GM23338 (cell line): ENCODE measurements at regions not wholly inside any gene's neighbourhood (a gene's known extent, or its start where the extent isn't known, plus 50 kb on each side); places are given as distances from the start of the nearest gene placed in this dataset.

Experiments
- ATAC-seq: fragments of 200-7000 bp; cut with Tn5 transposase; 3 replicates; pipeline ENCODE4 v1.9.1; 2020
- DNase-seq: peaks from one replicate; pipeline ENCODE4 v3.0.0-alpha.2; 2015; ENCODE audit warnings: low spot score
- H2AFZ ChIP-seq: fragments of 200-600 bp; sonication (generic); 2 replicates; pipeline ENCODE4 v1.8.0; 2016; ENCODE audit warnings: antibody characterized with exemption, mild to moderate bottlenecking, moderate library complexity
- H3F3A ChIP-seq: fragments of 200-600 bp; sonication (generic); replicated peaks from 2 replicates; pipeline ENCODE4 v1.8.0; 2017; ENCODE audit warnings: antibody characterized with exemption, mixed run types, low read depth
- H3K27ac ChIP-seq: fragments of 200-600 bp; sonication (generic); 2 replicates; pipeline ENCODE4 v1.6.1; 2016; ENCODE audit warnings: low read depth
- H3K27me3 ChIP-seq: fragments of 200-600 bp; sonication (generic); 2 replicates; pipeline ENCODE4 v1.8.0; 2016; ENCODE audit warnings: mild to moderate bottlenecking, mixed run types, moderate library complexity; ENCODE audit not compliant: insufficient read depth
- H3K36me3 ChIP-seq: fragments of 200-600 bp; sonication (generic); 2 replicates; pipeline ENCODE4 v1.8.0; 2016; ENCODE audit warnings: mild to moderate bottlenecking; ENCODE audit not compliant: insufficient read depth
- H3K4me1 ChIP-seq: fragments of 200-600 bp; sonication (generic); 2 replicates; pipeline ENCODE4 v1.8.0; 2016; ENCODE audit warnings: mild to moderate bottlenecking, moderate library complexity; ENCODE audit not compliant: insufficient read depth
- H3K4me2 ChIP-seq: fragments of 200-600 bp; sonication (generic); 2 replicates; pipeline ENCODE4 v1.7.1; 2017; ENCODE audit warnings: mixed run types
- H3K4me3 ChIP-seq: fragments of 200-600 bp; sonication (generic); 2 replicates; pipeline ENCODE4 v1.6.1; 2016; ENCODE audit warnings: mixed run types
- H3K79me2 ChIP-seq: fragments of 200-600 bp; sonication (generic); replicated peaks from 2 replicates; pipeline ENCODE4 v1.8.0; 2017; ENCODE audit warnings: mild to moderate bottlenecking; ENCODE audit not compliant: insufficient read depth
- H3K9me2 ChIP-seq: fragments of 200-600 bp; sonication (generic); 2 replicates; pipeline ENCODE4 v1.8.0; 2017; ENCODE audit not compliant: insufficient read depth
- H4K20me1 ChIP-seq: fragments of 200-600 bp; sonication (generic); replicated peaks from 2 replicates; pipeline ENCODE4 v1.8.0; 2017; ENCODE audit warnings: mild to moderate bottlenecking; ENCODE audit not compliant: insufficient read depth
- H3K27ac Mint-ChIP-seq: 2 replicates; pipeline ENCODE4 v1.8.0; 2020; ENCODE audit warnings: inconsistent platforms, mild to moderate bottlenecking, moderate library complexity, mixed read lengths
- H3K27me3 Mint-ChIP-seq: 3 replicates; pipeline ENCODE4 v1.8.0; 2022; ENCODE audit warnings: low read depth, mild to moderate bottlenecking, moderate library complexity, mixed read lengths, inconsistent platforms; ENCODE audit not compliant: insufficient read depth, poor library complexity
- H3K36me3 Mint-ChIP-seq: 3 replicates; pipeline ENCODE4 v1.8.0; 2021; ENCODE audit warnings: low read depth, mild to moderate bottlenecking, inconsistent platforms, moderate library complexity, mixed read lengths
- H3K4me1 Mint-ChIP-seq: 3 replicates; pipeline ENCODE4 v1.8.0; 2020; ENCODE audit warnings: mild to moderate bottlenecking, inconsistent platforms, mixed read lengths
- H3K4me3 Mint-ChIP-seq: 3 replicates; pipeline ENCODE4 v1.8.0; 2021; ENCODE audit warnings: moderate library complexity, mild to moderate bottlenecking, inconsistent platforms, mixed read lengths
- H3K9me3 Mint-ChIP-seq: 3 replicates; pipeline ENCODE4 v1.8.0; 2020; ENCODE audit warnings: moderate library complexity, mild to moderate bottlenecking, inconsistent platforms, mixed read lengths
- CREB1 ChIP-seq: fragments of 250-450 bp; sonication (Bioruptor Pico); IDR thresholded peaks from 2 replicates; pipeline ENCODE4 v1.5.0; 2020; ENCODE audit warnings: low read depth, mild to moderate bottlenecking, moderate library complexity
- EZH2 ChIP-seq: fragments of 200-600 bp; sonication (generic); IDR thresholded peaks from one replicate; pipeline ENCODE4 v1.8.0; 2017; ENCODE audit warnings: antibody characterized with exemption, mild to moderate bottlenecking, low read depth; ENCODE audit not compliant: unreplicated experiment
- JUNB ChIP-seq: IDR thresholded peaks from one replicate; pipeline ENCODE4 v1.6.1; 2016; ENCODE audit warnings: antibody characterized with exemption; ENCODE audit not compliant: unreplicated experiment
- NANOG ChIP-seq: IDR thresholded peaks from 2 replicates; pipeline ENCODE4 v1.6.1; 2016; ENCODE audit warnings: antibody characterized with exemption, borderline replicate concordance
- POLR2AphosphoS5 ChIP-seq: IDR thresholded peaks from 2 replicates; pipeline ENCODE4 v1.6.1; 2016; ENCODE audit warnings: antibody characterized with exemption, low read depth
- STAT1 ChIP-seq: IDR thresholded peaks from one replicate; pipeline ENCODE4 v1.6.1; 2016; ENCODE audit warnings: antibody characterized with exemption; ENCODE audit not compliant: unreplicated experiment
- ZNF114 ChIP-seq: fragments of 250-450 bp; sonication (Bioruptor Pico); IDR thresholded peaks from 2 replicates; pipeline ENCODE4 v1.5.0; 2020; ENCODE audit warnings: mild to moderate bottlenecking, moderate library complexity
- ZNF331 ChIP-seq: fragments of 250-450 bp; sonication (Bioruptor Pico); IDR thresholded peaks from 2 replicates; pipeline ENCODE4 v1.5.0; 2020; ENCODE audit warnings: low read depth, mild to moderate bottlenecking, moderate library complexity
- TF ChIP-seq, protein P1 (sequence below): IDR thresholded peaks from 2 replicates; pipeline ENCODE4 v1.6.1; 2016; ENCODE audit warnings: antibody characterized with exemption
- TF ChIP-seq, protein P2 (sequence below): fragments of 250-450 bp; sonication (Bioruptor Pico); IDR thresholded peaks from 2 replicates; pipeline ENCODE4 v1.5.0; 2020; ENCODE audit warnings: mild to moderate bottlenecking, moderate library complexity
- TF ChIP-seq, protein P3 (sequence below), 2 experiments: fragments of 200-600 bp in 1 of 2; sonication (generic) in 1 of 2; conservative IDR thresholded peaks; 2 replicates each; pipeline versions ENCODE4 v1.5.1 to v1.6.1; 2016 to 2017; ENCODE audit warnings: antibody characterized with exemption in 2 of 2, low read depth in 2 of 2, mild to moderate bottlenecking in 2 of 2, moderate library complexity in 1 of 2
- TF ChIP-seq, protein P4 (sequence below): IDR thresholded peaks from one replicate; pipeline ENCODE4 v1.6.1; 2018; ENCODE audit warnings: antibody characterized with exemption; ENCODE audit not compliant: unreplicated experiment

- TF ChIP-seq, protein P1, sequence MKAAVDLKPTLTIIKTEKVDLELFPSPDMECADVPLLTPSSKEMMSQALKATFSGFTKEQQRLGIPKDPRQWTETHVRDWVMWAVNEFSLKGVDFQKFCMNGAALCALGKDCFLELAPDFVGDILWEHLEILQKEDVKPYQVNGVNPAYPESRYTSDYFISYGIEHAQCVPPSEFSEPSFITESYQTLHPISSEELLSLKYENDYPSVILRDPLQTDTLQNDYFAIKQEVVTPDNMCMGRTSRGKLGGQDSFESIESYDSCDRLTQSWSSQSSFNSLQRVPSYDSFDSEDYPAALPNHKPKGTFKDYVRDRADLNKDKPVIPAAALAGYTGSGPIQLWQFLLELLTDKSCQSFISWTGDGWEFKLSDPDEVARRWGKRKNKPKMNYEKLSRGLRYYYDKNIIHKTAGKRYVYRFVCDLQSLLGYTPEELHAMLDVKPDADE = no peak
- TF ChIP-seq EZH2 (no peak), NANOG (no peak), POLR2AphosphoS5 (no peak)
These were observed 212.5 kb upstream of the ZNF536 start (continued) for GRCh38 chr19:30159636-30160035.

GRCh38 chr19:30160426-30160825 lies 211.8 kb upstream of the ZNF536 start:
- H3K4me2 ChIP-seq = no peak overlapping the region
- H3K4me3 ChIP-seq = no peak overlapping the region
- H3K9me2 ChIP-seq = no peaks in the 10 kb centered on the region
- Mint-ChIP-seq H3K9me3 (peaks cover 3% of the 10 kb centered on the region; the same call in 2 of the 3 replicates), H3K27me3 (peaks cover 15% of the 10 kb centered on the region), H3K4me1 (no peaks in the 10 kb centered on the region; the same call in 2 of the 3 replicates), H3K27ac (no peak overlapping the region), H3K4me3 (no peak overlapping the region), H3K36me3 (no peaks in the 10 kb centered on the region; the same call in 2 of the 3 replicates)
- H3K4me1 ChIP-seq = no peaks in the 10 kb centered on the region
- H4K20me1 ChIP-seq = no peaks in the 10 kb centered on the region
- H3K27me3 ChIP-seq = no peaks in the 10 kb centered on the region
- H3K27ac ChIP-seq = no peak overlapping the region
- no peak overlapping the region for H2AFZ ChIP-seq
- ATAC-seq (no peak), DNase-seq (no peak)
- no peaks in the 10 kb centered on the region for H3K36me3 ChIP-seq
- no peaks in the 10 kb centered on the region for H3K79me2 ChIP-seq
- H3F3A ChIP-seq = no peaks in the 10 kb centered on the region
- TF ChIP-seq ZNF114 (no peak), EZH2 (no peak), JUNB (no peak), CREB1 (CRISPR knock-in tag) (no peak), ZNF331 (no peak), NANOG (no peak), STAT1 (no peak)
- TF ChIP-seq, protein P2, sequence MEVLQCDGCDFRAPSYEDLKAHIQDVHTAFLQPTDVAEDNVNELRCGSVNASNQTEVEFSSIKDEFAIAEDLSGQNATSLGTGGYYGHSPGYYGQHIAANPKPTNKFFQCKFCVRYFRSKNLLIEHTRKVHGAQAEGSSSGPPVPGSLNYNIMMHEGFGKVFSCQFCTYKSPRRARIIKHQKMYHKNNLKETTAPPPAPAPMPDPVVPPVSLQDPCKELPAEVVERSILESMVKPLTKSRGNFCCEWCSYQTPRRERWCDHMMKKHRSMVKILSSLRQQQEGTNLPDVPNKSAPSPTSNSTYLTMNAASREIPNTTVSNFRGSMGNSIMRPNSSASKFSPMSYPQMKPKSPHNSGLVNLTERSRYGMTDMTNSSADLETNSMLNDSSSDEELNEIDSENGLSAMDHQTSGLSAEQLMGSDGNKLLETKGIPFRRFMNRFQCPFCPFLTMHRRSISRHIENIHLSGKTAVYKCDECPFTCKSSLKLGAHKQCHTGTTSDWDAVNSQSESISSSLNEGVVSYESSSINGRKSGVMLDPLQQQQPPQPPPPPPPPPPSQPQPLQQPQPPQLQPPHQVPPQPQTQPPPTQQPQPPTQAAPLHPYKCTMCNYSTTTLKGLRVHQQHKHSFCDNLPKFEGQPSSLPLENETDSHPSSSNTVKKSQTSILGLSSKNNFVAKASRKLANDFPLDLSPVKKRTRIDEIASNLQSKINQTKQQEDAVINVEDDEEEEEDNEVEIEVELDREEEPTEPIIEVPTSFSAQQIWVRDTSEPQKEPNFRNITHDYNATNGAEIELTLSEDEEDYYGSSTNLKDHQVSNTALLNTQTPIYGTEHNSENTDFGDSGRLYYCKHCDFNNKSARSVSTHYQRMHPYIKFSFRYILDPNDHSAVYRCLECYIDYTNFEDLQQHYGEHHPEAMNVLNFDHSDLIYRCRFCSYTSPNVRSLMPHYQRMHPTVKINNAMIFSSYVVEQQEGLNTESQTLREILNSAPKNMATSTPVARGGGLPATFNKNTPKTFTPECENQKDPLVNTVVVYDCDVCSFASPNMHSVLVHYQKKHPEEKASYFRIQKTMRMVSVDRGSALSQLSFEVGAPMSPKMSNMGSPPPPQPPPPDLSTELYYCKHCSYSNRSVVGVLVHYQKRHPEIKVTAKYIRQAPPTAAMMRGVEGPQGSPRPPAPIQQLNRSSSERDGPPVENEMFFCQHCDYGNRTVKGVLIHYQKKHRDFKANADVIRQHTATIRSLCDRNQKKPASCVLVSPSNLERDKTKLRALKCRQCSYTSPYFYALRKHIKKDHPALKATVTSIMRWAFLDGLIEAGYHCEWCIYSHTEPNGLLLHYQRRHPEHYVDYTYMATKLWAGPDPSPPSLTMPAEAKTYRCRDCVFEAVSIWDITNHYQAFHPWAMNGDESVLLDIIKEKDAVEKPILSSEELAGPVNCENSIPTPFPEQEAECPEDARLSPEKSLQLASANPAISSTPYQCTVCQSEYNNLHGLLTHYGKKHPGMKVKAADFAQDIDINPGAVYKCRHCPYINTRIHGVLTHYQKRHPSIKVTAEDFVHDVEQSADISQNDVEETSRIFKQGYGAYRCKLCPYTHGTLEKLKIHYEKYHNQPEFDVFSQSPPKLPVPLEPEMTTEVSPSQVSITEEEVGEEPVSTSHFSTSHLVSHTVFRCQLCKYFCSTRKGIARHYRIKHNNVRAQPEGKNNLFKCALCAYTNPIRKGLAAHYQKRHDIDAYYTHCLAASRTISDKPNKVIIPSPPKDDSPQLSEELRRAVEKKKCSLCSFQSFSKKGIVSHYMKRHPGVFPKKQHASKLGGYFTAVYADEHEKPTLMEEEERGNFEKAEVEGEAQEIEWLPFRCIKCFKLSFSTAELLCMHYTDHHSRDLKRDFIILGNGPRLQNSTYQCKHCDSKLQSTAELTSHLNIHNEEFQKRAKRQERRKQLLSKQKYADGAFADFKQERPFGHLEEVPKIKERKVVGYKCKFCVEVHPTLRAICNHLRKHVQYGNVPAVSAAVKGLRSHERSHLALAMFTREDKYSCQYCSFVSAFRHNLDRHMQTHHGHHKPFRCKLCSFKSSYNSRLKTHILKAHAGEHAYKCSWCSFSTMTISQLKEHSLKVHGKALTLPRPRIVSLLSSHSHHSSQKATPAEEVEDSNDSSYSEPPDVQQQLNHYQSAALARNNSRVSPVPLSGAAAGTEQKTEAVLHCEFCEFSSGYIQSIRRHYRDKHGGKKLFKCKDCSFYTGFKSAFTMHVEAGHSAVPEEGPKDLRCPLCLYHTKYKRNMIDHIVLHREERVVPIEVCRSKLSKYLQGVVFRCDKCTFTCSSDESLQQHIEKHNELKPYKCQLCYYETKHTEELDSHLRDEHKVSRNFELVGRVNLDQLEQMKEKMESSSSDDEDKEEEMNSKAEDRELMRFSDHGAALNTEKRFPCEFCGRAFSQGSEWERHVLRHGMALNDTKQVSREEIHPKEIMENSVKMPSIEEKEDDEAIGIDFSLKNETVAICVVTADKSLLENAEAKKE = no peak
- TF ChIP-seq, protein P3, sequence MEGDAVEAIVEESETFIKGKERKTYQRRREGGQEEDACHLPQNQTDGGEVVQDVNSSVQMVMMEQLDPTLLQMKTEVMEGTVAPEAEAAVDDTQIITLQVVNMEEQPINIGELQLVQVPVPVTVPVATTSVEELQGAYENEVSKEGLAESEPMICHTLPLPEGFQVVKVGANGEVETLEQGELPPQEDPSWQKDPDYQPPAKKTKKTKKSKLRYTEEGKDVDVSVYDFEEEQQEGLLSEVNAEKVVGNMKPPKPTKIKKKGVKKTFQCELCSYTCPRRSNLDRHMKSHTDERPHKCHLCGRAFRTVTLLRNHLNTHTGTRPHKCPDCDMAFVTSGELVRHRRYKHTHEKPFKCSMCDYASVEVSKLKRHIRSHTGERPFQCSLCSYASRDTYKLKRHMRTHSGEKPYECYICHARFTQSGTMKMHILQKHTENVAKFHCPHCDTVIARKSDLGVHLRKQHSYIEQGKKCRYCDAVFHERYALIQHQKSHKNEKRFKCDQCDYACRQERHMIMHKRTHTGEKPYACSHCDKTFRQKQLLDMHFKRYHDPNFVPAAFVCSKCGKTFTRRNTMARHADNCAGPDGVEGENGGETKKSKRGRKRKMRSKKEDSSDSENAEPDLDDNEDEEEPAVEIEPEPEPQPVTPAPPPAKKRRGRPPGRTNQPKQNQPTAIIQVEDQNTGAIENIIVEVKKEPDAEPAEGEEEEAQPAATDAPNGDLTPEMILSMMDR (conservative IDR thresholded peaks at IDR 0.05; ENCODE audit: low read depth in 2 of 2) = no peak
- TF ChIP-seq, protein P1 = no peak
- TF ChIP-seq, protein P4, sequence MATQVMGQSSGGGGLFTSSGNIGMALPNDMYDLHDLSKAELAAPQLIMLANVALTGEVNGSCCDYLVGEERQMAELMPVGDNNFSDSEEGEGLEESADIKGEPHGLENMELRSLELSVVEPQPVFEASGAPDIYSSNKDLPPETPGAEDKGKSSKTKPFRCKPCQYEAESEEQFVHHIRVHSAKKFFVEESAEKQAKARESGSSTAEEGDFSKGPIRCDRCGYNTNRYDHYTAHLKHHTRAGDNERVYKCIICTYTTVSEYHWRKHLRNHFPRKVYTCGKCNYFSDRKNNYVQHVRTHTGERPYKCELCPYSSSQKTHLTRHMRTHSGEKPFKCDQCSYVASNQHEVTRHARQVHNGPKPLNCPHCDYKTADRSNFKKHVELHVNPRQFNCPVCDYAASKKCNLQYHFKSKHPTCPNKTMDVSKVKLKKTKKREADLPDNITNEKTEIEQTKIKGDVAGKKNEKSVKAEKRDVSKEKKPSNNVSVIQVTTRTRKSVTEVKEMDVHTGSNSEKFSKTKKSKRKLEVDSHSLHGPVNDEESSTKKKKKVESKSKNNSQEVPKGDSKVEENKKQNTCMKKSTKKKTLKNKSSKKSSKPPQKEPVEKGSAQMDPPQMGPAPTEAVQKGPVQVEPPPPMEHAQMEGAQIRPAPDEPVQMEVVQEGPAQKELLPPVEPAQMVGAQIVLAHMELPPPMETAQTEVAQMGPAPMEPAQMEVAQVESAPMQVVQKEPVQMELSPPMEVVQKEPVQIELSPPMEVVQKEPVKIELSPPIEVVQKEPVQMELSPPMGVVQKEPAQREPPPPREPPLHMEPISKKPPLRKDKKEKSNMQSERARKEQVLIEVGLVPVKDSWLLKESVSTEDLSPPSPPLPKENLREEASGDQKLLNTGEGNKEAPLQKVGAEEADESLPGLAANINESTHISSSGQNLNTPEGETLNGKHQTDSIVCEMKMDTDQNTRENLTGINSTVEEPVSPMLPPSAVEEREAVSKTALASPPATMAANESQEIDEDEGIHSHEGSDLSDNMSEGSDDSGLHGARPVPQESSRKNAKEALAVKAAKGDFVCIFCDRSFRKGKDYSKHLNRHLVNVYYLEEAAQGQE = no peak
